Keratinocyte (primary cell): ENCODE measurements at regions not wholly inside any gene's neighbourhood (a gene's known extent, or its start where the extent isn't known, plus 50 kb on each side); places are given as distances from the start of the nearest gene placed in this dataset.
A peak's percentile ranks its signal among the peaks of the same experiment; 100 is the strongest.

Experiments
- DNase-seq: peaks from one replicate; pipeline ENCODE4 v3.0.0-alpha.2; 2011; ENCODE audit warnings: low read depth, missing footprints, low spot score
- FAIRE-seq: peaks from 2 replicates; lab custom pipeline; 2011; peaks lifted over from hg19 to GRCh38; lab: Jason Lieb, UNC
- H2AFZ ChIP-seq: 2 replicates; pipeline ENCODE4 v1.6.0; 2012; ENCODE audit warnings: low read length, control low read depth, inconsistent platforms; ENCODE audit not compliant: control insufficient read depth
- H3K27ac ChIP-seq: 2 replicates; pipeline ENCODE4 v1.5.1; 2011; ENCODE audit warnings: low read length; ENCODE audit not compliant: control insufficient read depth, insufficient read depth
- H3K27me3 ChIP-seq: 3 replicates; pipeline ENCODE4 v1.6.0; 2011; ENCODE audit warnings: low read length; ENCODE audit not compliant: control insufficient read depth, insufficient read depth; ENCODE audit errors: extremely low read depth
- H3K36me3 ChIP-seq, 2 experiments: 2 replicates in 1 of 2; 3 replicates in 1 of 2; pipeline ENCODE4 v1.5.1; 2011; ENCODE audit warnings: low read length in 2 of 2, mild to moderate bottlenecking in 1 of 2; ENCODE audit not compliant: control insufficient read depth in 2 of 2, insufficient read depth in 2 of 2; ENCODE audit errors: extremely low read depth in 1 of 2
- H3K4me1 ChIP-seq: 3 replicates; pipeline ENCODE4 v1.5.1; 2011; ENCODE audit warnings: low read length; ENCODE audit not compliant: control insufficient read depth, insufficient read depth; ENCODE audit errors: extremely low read depth
- H3K4me2 ChIP-seq: 3 replicates; pipeline ENCODE4 v1.6.0; 2011; ENCODE audit warnings: low read depth, low read length; ENCODE audit not compliant: control insufficient read depth, insufficient read depth; ENCODE audit errors: extremely low read depth
- H3K4me3 ChIP-seq, 3 experiments: fragments of 200-600 bp in 1 of 3; sonication (generic) in 1 of 3; 2 replicates in 2 of 3; 3 replicates in 1 of 3; pipeline ENCODE4 v1.5.1; 2011 to 2016; ENCODE audit warnings: low read length in 3 of 3, mild to moderate bottlenecking in 3 of 3, control low read depth in 2 of 3, inconsistent platforms in 1 of 3, low read depth in 1 of 3, mixed read lengths in 1 of 3, mixed run types in 1 of 3, moderate library complexity in 1 of 3; ENCODE audit not compliant: control insufficient read depth in 2 of 3, insufficient read depth in 2 of 3; ENCODE audit errors: extremely low read depth in 1 of 3
- H3K79me2 ChIP-seq: 2 replicates; pipeline ENCODE4 v1.6.0; 2012; ENCODE audit warnings: low read length; ENCODE audit not compliant: control insufficient read depth, insufficient read depth
- H3K9ac ChIP-seq: 3 replicates; pipeline ENCODE4 v1.6.0; 2011; ENCODE audit warnings: low read length; ENCODE audit not compliant: control insufficient read depth, insufficient read depth; ENCODE audit errors: extremely low read depth
- H3K9me1 ChIP-seq: 3 replicates; pipeline ENCODE4 v1.6.0; 2011; ENCODE audit warnings: low read length; ENCODE audit not compliant: control insufficient read depth, insufficient read depth; ENCODE audit errors: extremely low read depth
- H3K9me3 ChIP-seq: 2 replicates; pipeline ENCODE4 v1.5.1; 2012; ENCODE audit warnings: low read depth, low read length; ENCODE audit not compliant: control insufficient read depth
- H4K20me1 ChIP-seq: 3 replicates; pipeline ENCODE4 v1.6.0; 2011; ENCODE audit warnings: low read length; ENCODE audit not compliant: control insufficient read depth, insufficient read depth; ENCODE audit errors: extremely low read depth
- EZH2 ChIP-seq: IDR thresholded peaks from one replicate; pipeline ENCODE4 v1.6.1; 2012; ENCODE audit warnings: inconsistent platforms, mild to moderate bottlenecking, low read length, moderate library complexity
- dilution Hi-C: fragments of 300-500 bp; cut with MboI; formaldehyde crosslinking; loops from one replicate; pipeline ENCODE4 v1.7.0; 2020; ENCODE audit warnings: low sequenced_read_pairs; ENCODE audit not compliant: extremely low pct_ligation_motif_present
- TF ChIP-seq, protein P1 (sequence below), 3 experiments: IDR thresholded peaks in 1 of 3; conservative IDR thresholded peaks in 1 of 3; optimal IDR thresholded peaks in 1 of 3; 2 replicates in 2 of 3; 3 replicates in 1 of 3; pipeline versions ENCODE3 to v1.5.1; 2011; ENCODE audit warnings: low read length in 3 of 3, mild to moderate bottlenecking in 3 of 3, moderate library complexity in 2 of 3, control low read depth in 1 of 3, inconsistent platforms in 1 of 3; ENCODE audit not compliant: insufficient read depth in 2 of 3; ENCODE audit errors: extremely low read depth in 1 of 3

DNA sequence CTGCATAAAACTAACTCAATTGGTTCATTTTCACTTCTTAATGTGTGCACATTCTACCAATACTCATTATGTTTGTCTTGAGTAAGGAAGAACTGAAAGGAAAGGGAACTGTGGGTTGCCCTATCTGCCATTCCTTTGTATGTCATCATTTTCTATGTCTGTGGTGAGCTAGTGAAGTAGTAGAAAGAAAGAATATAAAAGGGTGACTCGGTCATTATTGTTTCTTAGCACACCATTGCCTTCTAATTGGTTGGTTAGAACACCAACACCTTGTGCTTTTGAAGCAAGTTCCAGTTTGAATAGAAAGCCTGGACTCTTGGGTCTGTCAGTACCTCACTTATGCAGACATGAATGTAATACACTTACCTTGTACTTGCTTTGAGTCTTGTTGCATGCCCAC is 64.3 kb upstream of the MDFIC start:
- Histone ChIP-seq H3K9ac (no peak overlapping the region), H4K20me1 (no peaks in the 10 kb centered on the region), H3K9me1 (no peaks in the 10 kb centered on the region), H3K4me1 (peaks cover 6% of the 10 kb centered on the region), H3K9me3 (no peaks in the 10 kb centered on the region), H3K36me3 (no peaks in the 10 kb centered on the region), H3K27ac (no peak overlapping the region), H3K4me2 (no peak overlapping the region), H2AFZ (no peak overlapping the region), H3K27me3 (no peaks in the 10 kb centered on the region), H3K4me3 (no peak overlapping the region), H3K79me2 (no peaks in the 10 kb centered on the region)
- no peak for TF ChIP-seq EZH2
- TF ChIP-seq, protein P1, sequence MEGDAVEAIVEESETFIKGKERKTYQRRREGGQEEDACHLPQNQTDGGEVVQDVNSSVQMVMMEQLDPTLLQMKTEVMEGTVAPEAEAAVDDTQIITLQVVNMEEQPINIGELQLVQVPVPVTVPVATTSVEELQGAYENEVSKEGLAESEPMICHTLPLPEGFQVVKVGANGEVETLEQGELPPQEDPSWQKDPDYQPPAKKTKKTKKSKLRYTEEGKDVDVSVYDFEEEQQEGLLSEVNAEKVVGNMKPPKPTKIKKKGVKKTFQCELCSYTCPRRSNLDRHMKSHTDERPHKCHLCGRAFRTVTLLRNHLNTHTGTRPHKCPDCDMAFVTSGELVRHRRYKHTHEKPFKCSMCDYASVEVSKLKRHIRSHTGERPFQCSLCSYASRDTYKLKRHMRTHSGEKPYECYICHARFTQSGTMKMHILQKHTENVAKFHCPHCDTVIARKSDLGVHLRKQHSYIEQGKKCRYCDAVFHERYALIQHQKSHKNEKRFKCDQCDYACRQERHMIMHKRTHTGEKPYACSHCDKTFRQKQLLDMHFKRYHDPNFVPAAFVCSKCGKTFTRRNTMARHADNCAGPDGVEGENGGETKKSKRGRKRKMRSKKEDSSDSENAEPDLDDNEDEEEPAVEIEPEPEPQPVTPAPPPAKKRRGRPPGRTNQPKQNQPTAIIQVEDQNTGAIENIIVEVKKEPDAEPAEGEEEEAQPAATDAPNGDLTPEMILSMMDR (optimal IDR thresholded peaks at IDR 0.05 in 1 of 3, IDR thresholded peaks at IDR 0.05 in 1 of 3, conservative IDR thresholded peaks at IDR 0.05 in 1 of 3; ENCODE audit: extremely low read depth in 1 of 3, insufficient read depth in 2 of 3, low read length in 3 of 3): no peak
- dilution Hi-C loops: no loop called here
- peak; percentile 1 for DNase-seq
- FAIRE-seq: peak; percentile 53

DNA sequence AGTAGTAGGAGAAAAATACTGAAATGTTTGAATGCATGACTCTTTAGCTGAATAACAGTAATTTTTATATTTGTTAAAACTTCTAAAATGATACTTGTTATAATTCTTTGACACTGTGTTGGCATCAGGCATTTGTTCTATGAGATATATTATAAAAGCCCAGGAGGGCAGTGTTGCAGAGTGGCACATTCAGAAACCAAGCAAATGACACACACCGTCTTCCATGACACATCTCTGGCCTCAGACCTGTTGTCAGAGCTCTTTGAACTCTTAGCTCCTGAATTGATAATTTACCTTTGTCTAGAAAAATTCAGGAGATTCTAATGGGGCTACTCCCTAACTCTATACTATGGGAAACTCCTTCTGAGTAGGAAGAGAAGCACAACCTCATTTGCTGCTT is 62.4 kb upstream of the MDFIC start:
- no peak for FAIRE-seq
- H3K27ac ChIP-seq: no peak overlapping the region
- dilution Hi-C loops: no loop called here

More for the DNA sequence above, 62.4 kb upstream of the MDFIC start:
- Histone ChIP-seq H3K4me2 (no peak overlapping the region), H3K9me1 (no peaks in the 10 kb centered on the region), H3K79me2 (no peaks in the 10 kb centered on the region), H3K36me3 (no peaks in the 10 kb centered on the region), H2AFZ (no peak overlapping the region), H3K9ac (no peak overlapping the region), H3K27me3 (no peaks in the 10 kb centered on the region), H3K4me1 (peaks cover 6% of the 10 kb centered on the region), H3K4me3 (no peak overlapping the region), H3K9me3 (no peaks in the 10 kb centered on the region), H4K20me1 (no peaks in the 10 kb centered on the region)
- TF ChIP-seq, protein P1 (optimal IDR thresholded peaks at IDR 0.05 in 1 of 3, IDR thresholded peaks at IDR 0.05 in 1 of 3, conservative IDR thresholded peaks at IDR 0.05 in 1 of 3; ENCODE audit: extremely low read depth in 1 of 3, insufficient read depth in 2 of 3, low read length in 3 of 3): no peak
- TF ChIP-seq EZH2: no peak
- no peak for DNase-seq
